GM12878 (cell line): ENCODE measurements at regions not wholly inside any gene's neighbourhood (a gene's known extent, or its start where the extent isn't known, plus 50 kb on each side); places are given as distances from the start of the nearest gene placed in this dataset.

Source experiments
- CTCF ChIP-seq, 3 experiments: IDR thresholded peaks in 2 of 3; conservative IDR thresholded peaks in 1 of 3; 2 replicates each; pipeline ENCODE4 v1.5.1; 2011; ENCODE audit warnings: low read depth in 3 of 3, low read length in 3 of 3, mild to moderate bottlenecking in 3 of 3, control low read depth in 2 of 3, moderate library complexity in 2 of 3, inconsistent platforms in 1 of 3, mixed read lengths in 1 of 3; ENCODE audit not compliant: control insufficient read depth in 2 of 3, insufficient read depth in 1 of 3; ENCODE audit errors: extremely low read depth in 1 of 3
- FOS ChIP-seq: IDR thresholded peaks from 3 replicates; pipeline ENCODE4 v1.6.1; 2011; ENCODE audit warnings: borderline replicate concordance; ENCODE audit not compliant: insufficient read length; ENCODE audit errors: extremely low read depth
- NR2C2 ChIP-seq: IDR thresholded peaks from 2 replicates; pipeline ENCODE4 v1.6.1; 2011; ENCODE audit warnings: borderline replicate concordance, low read depth; ENCODE audit not compliant: control insufficient read depth, insufficient read length
- POLR2A ChIP-seq: IDR thresholded peaks from 2 replicates; pipeline ENCODE4 v1.6.1; 2011; ENCODE audit warnings: low read depth, mild to moderate bottlenecking, low read length
- RFX5 ChIP-seq: IDR thresholded peaks from 2 replicates; pipeline ENCODE4 v1.6.1; 2011; ENCODE audit warnings: low read depth, low read length, improper control_type of control experiment

- TF ChIP-seq POLR2A (no peak), NR2C2 (no peak), CTCF (IDR thresholded peaks at IDR 0.05 in 2 of 3, conservative IDR thresholded peaks at IDR 0.05 in 1 of 3; ENCODE audit: control insufficient read depth in 2 of 3, extremely low read depth in 1 of 3, insufficient read depth in 1 of 3, low read depth in 3 of 3, low read length in 3 of 3) (no peak), RFX5 (no peak), FOS (no peak)
Observed at GRCh38 chr5:27906481-27906880, 868.1 kb upstream of the CDH9 start.
